Pancreas (tissue), 10 donors: ENCODE measurements at regions not wholly inside any gene's neighbourhood (a gene's known extent, or its start where the extent isn't known, plus 50 kb on each side); places are given as distances from the start of the nearest gene placed in this dataset.

ENCODE experiments used
- ATAC-seq, 4 donors: fragments of 200-7000 bp; cut with Tn5 transposase; one replicate each; pipeline versions ENCODE4 v1.8.0 to v1.9.1; 2020; ENCODE audit warnings: mild to moderate bottlenecking in 4 of 4, moderate library complexity in 4 of 4
- DNase-seq, 6 donors: peaks; one replicate each; pipeline ENCODE4 v3.0.0-alpha.2; 2020
- FAIRE-seq: peaks from 2 replicates; lab custom pipeline; 2012; peaks lifted over from hg19 to GRCh38; lab: Jason Lieb, UNC
- H3K27ac ChIP-seq, 4 donors: fragments of 200-600 bp; sonication (generic); 1 replicate in 3 of 4; 2 replicates in 1 of 4; pipeline versions ENCODE4 v1.5.0 to v1.8.0; 2020
- H3K27me3 ChIP-seq, 4 donors: fragments of 200-600 bp; one replicate each; pipeline ENCODE4 v1.8.0; 2021
- H3K36me3 ChIP-seq, 3 donors: fragments of 200-600 bp; sonication (generic) in 1 of 3; one replicate each; pipeline versions ENCODE4 v1.5.0 to v1.8.0; 2020 to 2021
- H3K4me1 ChIP-seq, 3 donors: fragments of 200-600 bp; one replicate each; pipeline ENCODE4 v1.8.0; 2021
- H3K4me3 ChIP-seq, 4 donors: fragments of 200-600 bp; sonication (generic) in 2 of 4; one replicate each; pipeline versions ENCODE4 v1.5.0 to v1.8.0; 2020 to 2021
- H3K9me3 ChIP-seq, 4 donors: fragments of 200-600 bp; one replicate each; pipeline ENCODE4 v1.8.0; 2021
- CTCF ChIP-seq, 4 donors: fragments of 200-600 bp; sonication (generic) in 3 of 4; IDR thresholded peaks; one replicate each; pipeline versions ENCODE4 v1.5.0 to v1.8.0; 2021; ENCODE audit warnings: antibody characterized with exemption in 4 of 4
- WGBS, 2 donors: extraction: QIAGEN DNeasy Blood & Tissue Kit; methylation state at CpG; one replicate each; pipeline ENCODE4 v1.1.7; 2013; 5-methylcytosine and 5-hydroxymethylcytosine counted together
- intact Hi-C, 3 donors: fragments of 100-400 bp; cut with DNase I; formaldehyde crosslinking; loops; one replicate each; pipeline versions ENCODE4 v1.11.1 to v1.14.2; 2022
- donor health status: healthy with polysubstance abuse.
- donor health status: DM: no; HTN: no; CAD: no; lungs with moderate emphysema.
- donor health status: DM: no; HTN: no; CAD: no.
- donor health status: control.
- donor health status: control.
- donor health status: Bipolar disorder and iron deficiency.
- donor health status: DM: yes; HTN: yes; CAD: no.
- donor health status: DM: no; HTN: no; CAD: no.
- donor health status: DM: no; HTN: no; CAD: no.
- donor health status: DM: yes; HTN: yes; CAD: no.

- Histone ChIP-seq H3K27me3 (no peaks in the 10 kb centered on the region), H3K4me1 (no peaks in the 10 kb centered on the region), H3K36me3 (no peaks in the 10 kb centered on the region), H3K9me3 (no peaks in the 10 kb centered on the region), H3K4me3 (no peak overlapping the region), H3K27ac (no peak overlapping the region)
- no peak for TF ChIP-seq CTCF (IDR thresholded peaks at IDR 0.05)
- ATAC-seq (no peak), FAIRE-seq (no peak), DNase-seq (no peak)
- WGBS, 2 donors, result 64 to 65% methylated on average over 1 of the region's 1 CpG
- intact Hi-C loops, result no loop called here
Measured at GRCh38 chr3:164064298-164064697, 1014.0 kb downstream of the SI start.

GRCh38 chr3:164060923-164061322 is 1017.4 kb downstream of the SI start:
- Histone ChIP-seq H3K27me3 (no peaks in the 10 kb centered on the region), H3K36me3 (no peaks in the 10 kb centered on the region), H3K9me3 (no peaks in the 10 kb centered on the region), H3K27ac (no peak overlapping the region), H3K4me3 (no peak overlapping the region), H3K4me1 (no peaks in the 10 kb centered on the region)
- no peak for FAIRE-seq
- TF ChIP-seq CTCF (IDR thresholded peaks at IDR 0.05), result no peak
- no peak for ATAC-seq
- no peak for DNase-seq
- intact Hi-C loops, result no loop called here
- WGBS, 2 donors, result 66 to 90% methylated on average over 1 of the region's 1 CpG

- no peaks in the 10 kb centered on the region for H3K9me3 ChIP-seq
- no peaks in the 10 kb centered on the region for H3K36me3 ChIP-seq
- whole genome bisulfite sequencing, 2 donors, result 56 to 67% methylated on average over 1 of the region's 1 CpG
- DNase-seq (no peak), FAIRE-seq (no peak), ATAC-seq (no peak)
- H3K4me1 ChIP-seq, result no peaks in the 10 kb centered on the region
- H3K27me3 ChIP-seq, result no peaks in the 10 kb centered on the region
- TF ChIP-seq CTCF (IDR thresholded peaks at IDR 0.05), result no peak
- no peak overlapping the region for H3K27ac ChIP-seq
- no peak overlapping the region for H3K4me3 ChIP-seq
- intact Hi-C loops, result no loop called here
Measured at GRCh38 chr3:164049847-164050246, 1028.4 kb downstream of the SI start.

GRCh38 chr3:164048451-164048850 is 1029.8 kb downstream of the SI start:
- 84 to 90% methylated on average over 4 of the region's 4 CpGs for WGBS, 2 donors
- no peak for FAIRE-seq
- TF ChIP-seq CTCF (IDR thresholded peaks at IDR 0.05), result no peak

GRCh38 chr3:164040991-164041390 is 1037.3 kb downstream of the SI start:
- Histone ChIP-seq H3K36me3 (no peaks in the 10 kb centered on the region), H3K27me3 (no peaks in the 10 kb centered on the region), H3K27ac (no peak overlapping the region), H3K4me1 (no peaks in the 10 kb centered on the region), H3K9me3 (no peaks in the 10 kb centered on the region), H3K4me3 (no peak overlapping the region)
- 63 to 71% methylated on average over 2 of the region's 2 CpGs for WGBS, 2 donors
- FAIRE-seq, result no peak
- TF ChIP-seq CTCF (IDR thresholded peaks at IDR 0.05), result no peak
- intact Hi-C loops, result no loop called here
- DNase-seq, result no peak
- ATAC-seq, result no peak

More at GRCh38 chr3:164048451-164048850, 1029.8 kb downstream of the SI start:
- Histone ChIP-seq H3K36me3 (no peaks in the 10 kb centered on the region), H3K9me3 (no peaks in the 10 kb centered on the region), H3K27me3 (no peaks in the 10 kb centered on the region), H3K4me1 (no peaks in the 10 kb centered on the region), H3K27ac (no peak overlapping the region), H3K4me3 (no peak overlapping the region)
- DNase-seq (no peak), ATAC-seq (no peak)
- intact Hi-C loops, result no loop called here
